DOHH2 (cell line): ENCODE measurements at regions not wholly inside any gene's neighbourhood (a gene's known extent, or its start where the extent isn't known, plus 50 kb on each side); places are given as distances from the start of the nearest gene placed in this dataset.

Experiments used
- EZH2phosphoT487 ChIP-seq: fragments of 200-600 bp; sonication (generic); IDR thresholded peaks from 2 replicates; pipeline ENCODE4 v1.6.1; 2017; ENCODE audit warnings: borderline replicate concordance, mild to moderate bottlenecking, antibody characterized with exemption, low read length, moderate library complexity, mixed read lengths
- TF ChIP-seq, protein P1 (sequence below): fragments of 200-600 bp; sonication (generic); IDR thresholded peaks from one replicate; pipeline ENCODE4 v1.5.1; 2014; ENCODE audit warnings: antibody characterized with exemption, mild to moderate bottlenecking, low read depth, low read length; ENCODE audit not compliant: poor library complexity, severe bottlenecking

DNA sequence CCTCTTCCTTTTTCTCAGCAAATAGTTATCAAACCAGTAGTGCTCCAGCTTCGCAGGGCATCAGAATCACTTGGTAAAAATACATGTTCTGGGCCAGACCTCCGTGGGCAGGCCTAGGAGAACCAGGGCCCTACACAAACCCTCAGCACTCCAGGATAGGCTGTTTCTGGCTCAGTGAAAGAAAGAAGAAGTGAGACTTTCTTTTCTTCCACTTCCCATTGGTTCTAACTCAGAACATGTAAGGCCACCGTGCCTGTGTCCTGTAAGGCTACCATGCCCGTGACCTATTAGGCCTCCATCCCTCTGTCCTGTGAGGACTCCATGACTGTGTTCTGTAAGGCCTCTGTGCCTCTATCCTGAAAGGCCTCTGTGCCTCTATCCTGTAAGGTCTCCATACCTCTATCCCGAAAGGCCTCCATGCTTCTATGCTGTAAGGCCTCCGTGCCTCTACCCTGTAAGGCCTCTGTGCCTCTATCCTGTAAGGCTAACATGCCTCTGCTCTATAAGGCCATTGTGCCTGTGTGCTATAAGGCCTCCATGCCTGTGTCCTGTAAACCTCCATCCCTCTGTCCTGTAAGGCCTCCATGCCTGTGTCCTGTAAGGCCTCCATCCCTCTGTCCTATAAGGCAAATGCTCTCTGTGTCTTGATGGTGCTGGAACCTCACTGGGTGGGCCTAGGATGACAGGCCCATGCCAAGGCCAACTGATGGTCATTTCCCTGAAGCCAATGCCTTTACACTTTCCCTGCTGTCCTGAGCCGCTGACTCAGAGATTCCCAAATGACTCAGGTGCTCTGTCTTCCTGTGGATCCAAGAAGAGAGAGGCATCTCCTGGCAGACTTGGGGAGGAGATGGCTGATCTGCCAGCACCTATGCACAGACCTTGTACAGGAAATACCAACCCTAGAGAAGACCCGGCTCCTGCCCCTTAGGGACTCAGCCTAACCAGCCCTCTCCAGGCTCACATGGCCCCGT, 96.6 kb upstream of the CACUL1 start:
- TF ChIP-seq, protein P1, sequence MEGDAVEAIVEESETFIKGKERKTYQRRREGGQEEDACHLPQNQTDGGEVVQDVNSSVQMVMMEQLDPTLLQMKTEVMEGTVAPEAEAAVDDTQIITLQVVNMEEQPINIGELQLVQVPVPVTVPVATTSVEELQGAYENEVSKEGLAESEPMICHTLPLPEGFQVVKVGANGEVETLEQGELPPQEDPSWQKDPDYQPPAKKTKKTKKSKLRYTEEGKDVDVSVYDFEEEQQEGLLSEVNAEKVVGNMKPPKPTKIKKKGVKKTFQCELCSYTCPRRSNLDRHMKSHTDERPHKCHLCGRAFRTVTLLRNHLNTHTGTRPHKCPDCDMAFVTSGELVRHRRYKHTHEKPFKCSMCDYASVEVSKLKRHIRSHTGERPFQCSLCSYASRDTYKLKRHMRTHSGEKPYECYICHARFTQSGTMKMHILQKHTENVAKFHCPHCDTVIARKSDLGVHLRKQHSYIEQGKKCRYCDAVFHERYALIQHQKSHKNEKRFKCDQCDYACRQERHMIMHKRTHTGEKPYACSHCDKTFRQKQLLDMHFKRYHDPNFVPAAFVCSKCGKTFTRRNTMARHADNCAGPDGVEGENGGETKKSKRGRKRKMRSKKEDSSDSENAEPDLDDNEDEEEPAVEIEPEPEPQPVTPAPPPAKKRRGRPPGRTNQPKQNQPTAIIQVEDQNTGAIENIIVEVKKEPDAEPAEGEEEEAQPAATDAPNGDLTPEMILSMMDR, result no peak
- no peak for TF ChIP-seq EZH2phosphoT487
